Colonic mucosa (tissue), 4 donors: ENCODE measurements at regions not wholly inside any gene's neighbourhood (a gene's known extent, or its start where the extent isn't known, plus 50 kb on each side); places are given as distances from the start of the nearest gene placed in this dataset.

Experiments used
- DNase-seq: peaks from one replicate; pipeline ENCODE4 v3.0.0-alpha.2; 2020
- H3K27ac ChIP-seq: fragments of 200-600 bp; one replicate; pipeline ENCODE4 v1.8.0; 2021
- H3K27me3 ChIP-seq: fragments of 200-600 bp; one replicate; pipeline ENCODE4 v1.8.0; 2021
- H3K36me3 ChIP-seq: fragments of 200-600 bp; one replicate; pipeline ENCODE4 v1.8.0; 2021
- H3K4me1 ChIP-seq: fragments of 200-600 bp; one replicate; pipeline ENCODE4 v1.8.0; 2021; ENCODE audit warnings: mild to moderate bottlenecking
- H3K4me3 ChIP-seq: fragments of 200-600 bp; one replicate; pipeline ENCODE4 v1.8.0; 2021
- H3K9ac ChIP-seq, 2 donors: one replicate each; pipeline ENCODE4 v1.7.0; 2013; ENCODE audit warnings: control low read depth in 2 of 2, low read depth in 2 of 2, low read length in 2 of 2
- H3K9me3 ChIP-seq: fragments of 200-600 bp; one replicate; pipeline ENCODE4 v1.8.0; 2021
- CTCF ChIP-seq: fragments of 200-600 bp; IDR thresholded peaks from one replicate; pipeline ENCODE4 v1.8.0; 2022; ENCODE audit warnings: antibody characterized with exemption, mild to moderate bottlenecking
- intact Hi-C: fragments of 100-400 bp; cut with DNase I; formaldehyde crosslinking; loops from one replicate; pipeline ENCODE4 v1.14.1; 2022
- donor health status: healthy.
- donor health status: DM: no; HTN: no; CAD: no.
- donor health status: DM: no; HTN: no; CAD: no.

GRCh38 chr18:55152801-55153200 lies 193.5 kb upstream of the CCDC68 start:
- intact Hi-C loops: no loop called here
- no peak for TF ChIP-seq CTCF

DNA sequence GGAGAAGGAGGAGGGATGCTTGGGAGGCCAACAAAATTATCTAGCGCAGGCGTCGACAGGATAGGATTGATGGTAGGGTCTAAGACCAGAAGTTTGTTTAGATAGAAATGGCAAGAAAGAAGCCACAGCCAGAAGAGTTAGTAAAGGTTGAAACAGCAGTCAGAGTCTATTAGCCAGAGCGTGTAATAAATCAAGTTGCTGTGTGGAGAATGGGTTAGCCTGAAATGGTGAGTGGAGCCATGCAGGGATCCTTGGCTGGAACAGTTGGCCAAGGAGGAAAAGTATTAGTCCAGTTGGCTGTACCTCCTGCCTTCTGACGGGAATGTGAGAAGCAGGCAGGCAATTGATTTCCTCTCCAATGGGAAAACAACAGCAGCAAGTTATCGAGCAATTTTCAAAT lies 190.7 kb upstream of the CCDC68 start:
- Histone ChIP-seq H3K36me3 (no peaks in the 10 kb centered on the region), H3K9ac (no peak overlapping the region), H3K9me3 (no peaks in the 10 kb centered on the region), H3K27me3 (no peaks in the 10 kb centered on the region), H3K4me1 (no peaks in the 10 kb centered on the region), H3K4me3 (no peak overlapping the region), H3K27ac (no peak overlapping the region)
- no peak for DNase-seq
- intact Hi-C loops: no loop called here
- TF ChIP-seq CTCF: no peak

More at GRCh38 chr18:55152801-55153200, 193.5 kb upstream of the CCDC68 start:
- no peaks in the 10 kb centered on the region for H3K27me3 ChIP-seq
- no peaks in the 10 kb centered on the region for H3K36me3 ChIP-seq
- DNase-seq: no peak
- H3K4me1 ChIP-seq: no peaks in the 10 kb centered on the region
- H3K9ac ChIP-seq: no peak overlapping the region
- no peak overlapping the region for H3K27ac ChIP-seq
- no peak overlapping the region for H3K4me3 ChIP-seq
- no peaks in the 10 kb centered on the region for H3K9me3 ChIP-seq

DNA sequence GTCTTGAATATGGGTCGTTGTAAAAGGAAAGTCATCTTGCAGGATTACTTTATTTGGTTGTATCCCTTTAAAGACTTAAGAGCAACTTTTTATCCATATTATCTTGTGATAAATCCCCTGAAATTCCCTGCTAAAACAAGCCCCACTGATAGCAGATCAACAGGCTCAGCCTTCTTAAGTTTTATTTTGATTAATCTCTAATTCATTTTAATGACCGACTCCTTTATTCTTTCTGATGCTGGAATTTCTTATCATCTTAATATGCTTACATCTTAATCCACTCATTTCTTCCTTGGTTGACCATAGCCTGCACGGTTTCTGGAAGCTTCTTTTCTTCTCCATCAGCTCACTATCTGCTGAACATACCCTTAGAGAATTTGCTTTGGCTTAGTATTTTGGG lies 188.5 kb upstream of the CCDC68 start:
- intact Hi-C loops: no loop called here
- no peak for DNase-seq
- H3K4me1 ChIP-seq: no peaks in the 10 kb centered on the region
- no peaks in the 10 kb centered on the region for H3K36me3 ChIP-seq
- no peak overlapping the region for H3K9ac ChIP-seq
- no peak overlapping the region for H3K4me3 ChIP-seq
- H3K9me3 ChIP-seq: no peaks in the 10 kb centered on the region
- no peak overlapping the region for H3K27ac ChIP-seq
- no peaks in the 10 kb centered on the region for H3K27me3 ChIP-seq
- TF ChIP-seq CTCF: no peak

DNA sequence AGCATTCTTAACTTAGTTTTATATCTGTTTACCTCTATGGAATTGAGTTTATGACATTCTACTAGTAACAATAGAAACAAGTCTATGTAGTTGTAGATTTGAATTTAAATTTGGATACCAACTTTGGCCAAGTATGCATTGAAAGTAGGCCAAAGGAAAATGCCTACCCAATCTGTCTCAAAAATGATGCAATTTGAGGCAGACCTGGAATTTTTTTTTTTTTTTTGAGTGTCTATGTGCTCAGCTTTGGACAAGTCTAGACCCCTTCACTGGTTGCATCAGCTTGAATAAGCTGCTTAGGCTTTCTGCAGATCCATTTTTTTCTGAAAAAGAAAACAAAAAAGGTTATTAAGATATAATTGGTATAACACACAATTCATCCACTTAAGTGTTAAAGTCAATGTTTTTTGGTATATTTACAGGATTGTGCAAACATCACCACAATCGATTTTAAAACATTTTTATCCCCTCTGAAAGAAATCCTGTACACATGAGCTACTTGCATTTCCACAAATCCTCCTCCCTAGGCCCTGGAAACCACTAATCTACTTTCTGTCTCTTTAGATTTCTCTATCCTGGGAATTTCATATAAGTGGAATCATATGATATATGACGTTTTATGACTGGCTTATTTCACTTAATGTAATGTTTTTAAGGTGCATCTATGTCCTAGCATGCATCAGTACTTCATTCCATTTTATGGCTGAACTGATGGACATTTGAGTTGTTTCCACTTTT lies 185.1 kb upstream of the CCDC68 start:
- Histone ChIP-seq H3K27ac (no peak overlapping the region), H3K27me3 (no peaks in the 10 kb centered on the region), H3K9ac (no peak overlapping the region), H3K9me3 (no peaks in the 10 kb centered on the region), H3K36me3 (no peaks in the 10 kb centered on the region), H3K4me3 (no peak overlapping the region), H3K4me1 (no peaks in the 10 kb centered on the region)
- intact Hi-C loops: no loop called here
- no peak for DNase-seq
- no peak for TF ChIP-seq CTCF

DNA sequence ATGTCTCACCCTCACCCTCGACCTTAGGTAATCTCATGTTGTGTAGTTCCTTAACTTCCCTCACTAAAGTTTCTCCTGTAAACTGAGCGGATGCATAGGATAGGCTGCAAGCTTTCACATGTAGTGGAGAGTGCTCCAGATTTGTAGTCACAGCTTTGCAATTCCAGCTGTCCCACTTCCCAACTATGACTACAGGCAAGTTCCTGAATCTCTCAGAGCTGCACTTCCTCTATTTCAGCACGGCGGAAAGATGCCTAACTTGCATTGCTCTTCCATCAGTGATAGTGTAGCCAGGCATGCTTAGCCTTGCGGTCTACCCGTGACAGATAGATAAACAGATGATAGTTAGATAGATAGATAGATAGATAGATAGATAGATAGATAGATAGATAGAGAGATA lies 183.1 kb upstream of the CCDC68 start:
- Histone ChIP-seq H3K4me3 (no peak overlapping the region), H3K9ac (no peak overlapping the region), H3K9me3 (no peaks in the 10 kb centered on the region), H3K27me3 (no peaks in the 10 kb centered on the region), H3K27ac (no peak overlapping the region), H3K4me1 (no peaks in the 10 kb centered on the region), H3K36me3 (no peaks in the 10 kb centered on the region)
- intact Hi-C loops: no loop called here
- no peak for TF ChIP-seq CTCF
- DNase-seq: no peak
